ENCODE measurements at regions not wholly inside any gene's neighbourhood (a gene's known extent, or its start where the extent isn't known, plus 50 kb on each side); places are given as distances from the start of the nearest gene placed in this dataset.

DNA sequence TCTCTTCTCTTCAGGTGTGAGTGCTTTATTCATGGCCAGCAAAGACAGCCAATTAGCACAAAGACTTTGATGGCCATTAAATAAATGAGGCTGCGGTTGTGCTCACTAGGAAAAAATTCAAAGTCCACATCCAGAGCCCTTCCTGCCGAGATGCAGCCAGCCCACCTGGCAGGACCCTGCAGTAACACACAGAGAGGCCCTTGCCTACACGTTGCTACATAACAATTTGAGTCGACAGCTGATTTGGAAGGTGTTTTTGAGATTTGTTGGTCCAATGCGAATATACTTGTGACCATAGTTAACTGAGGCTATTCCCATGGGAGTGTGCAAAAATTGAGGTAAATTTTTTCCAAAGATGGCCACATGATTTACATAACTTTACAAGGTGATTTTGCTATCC lies 605.4 kb upstream of the HTR1E start:
- Mint-ChIP-seq H3K4me1 (peaks cover 8 to 13% of the 10 kb centered on the region in 2 experiments), H3K9me3 (no peaks in the 10 kb centered on the region; a peak in 1 of 5 replicates), H3K4me3 (no peak overlapping the region), H3K27ac (peak overlapping the region in 1 of 3 experiments; percentile 7; a peak in 4 of 7 replicates), H3K27me3 (ENCODE audit: low read depth) (no peaks in the 10 kb centered on the region), H3K36me3 (ENCODE audit: insufficient read depth in 1 of 3, low read depth in 3 of 3) (no peaks in the 10 kb centered on the region)
- no peaks in the 10 kb centered on the region for H3K23me2 ChIP-seq (ENCODE audit: insufficient read length, low read depth, low read length, poor library complexity, severe bottlenecking)
- no peak overlapping the region for H3K27ac ChIP-seq (ENCODE audit: insufficient read length, low read depth, low read length)
- no peak overlapping the region for H3K4ac ChIP-seq (ENCODE audit: low read depth, low read length)
- WGBS (ENCODE audit: extremely low coverage, insufficient read length, low lambda C conversion rate), result no CpG with 5 or more reads among the region's 5 CpGs
- no peak overlapping the region for H2BK5ac ChIP-seq (ENCODE audit: insufficient read length, low read length)
- H4K20me1 ChIP-seq (ENCODE audit: control insufficient read depth, insufficient read depth, insufficient read length), result no peaks in the 10 kb centered on the region
- H3K18ac ChIP-seq (ENCODE audit: insufficient read length, low read depth, low read length), result no peak overlapping the region
- no peak overlapping the region for H2BK12ac ChIP-seq (ENCODE audit: insufficient read length, low read depth, low read length)
- DNase-seq, result no peak
- no peak overlapping the region for H3K4me2 ChIP-seq (ENCODE audit: insufficient read depth, insufficient read length, low read length)
- H3T11ph ChIP-seq (ENCODE audit: low read length), result no peak overlapping the region
- no peak overlapping the region for H4K8ac ChIP-seq (replicated peaks; ENCODE audit: insufficient read length, low read depth, low read length)
- TF ChIP-seq, protein P1, sequence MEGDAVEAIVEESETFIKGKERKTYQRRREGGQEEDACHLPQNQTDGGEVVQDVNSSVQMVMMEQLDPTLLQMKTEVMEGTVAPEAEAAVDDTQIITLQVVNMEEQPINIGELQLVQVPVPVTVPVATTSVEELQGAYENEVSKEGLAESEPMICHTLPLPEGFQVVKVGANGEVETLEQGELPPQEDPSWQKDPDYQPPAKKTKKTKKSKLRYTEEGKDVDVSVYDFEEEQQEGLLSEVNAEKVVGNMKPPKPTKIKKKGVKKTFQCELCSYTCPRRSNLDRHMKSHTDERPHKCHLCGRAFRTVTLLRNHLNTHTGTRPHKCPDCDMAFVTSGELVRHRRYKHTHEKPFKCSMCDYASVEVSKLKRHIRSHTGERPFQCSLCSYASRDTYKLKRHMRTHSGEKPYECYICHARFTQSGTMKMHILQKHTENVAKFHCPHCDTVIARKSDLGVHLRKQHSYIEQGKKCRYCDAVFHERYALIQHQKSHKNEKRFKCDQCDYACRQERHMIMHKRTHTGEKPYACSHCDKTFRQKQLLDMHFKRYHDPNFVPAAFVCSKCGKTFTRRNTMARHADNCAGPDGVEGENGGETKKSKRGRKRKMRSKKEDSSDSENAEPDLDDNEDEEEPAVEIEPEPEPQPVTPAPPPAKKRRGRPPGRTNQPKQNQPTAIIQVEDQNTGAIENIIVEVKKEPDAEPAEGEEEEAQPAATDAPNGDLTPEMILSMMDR (conservative IDR thresholded peaks at IDR 0.05), result no peak
- no peaks in the 10 kb centered on the region for H3K27me3 ChIP-seq (ENCODE audit: insufficient read depth, low read length)
- H2BK20ac ChIP-seq (ENCODE audit: low read depth, low read length, poor library complexity, severe bottlenecking), result no peak overlapping the region
- H3K79me1 ChIP-seq (ENCODE audit: insufficient read depth, low read depth, low read length, poor library complexity, severe bottlenecking), result no peaks in the 10 kb centered on the region
- H2BK15ac ChIP-seq (ENCODE audit: low read depth, low read length), result no peak overlapping the region
- H3K14ac ChIP-seq (ENCODE audit: insufficient read depth, low read length), result no peak overlapping the region
- H3K9ac ChIP-seq (ENCODE audit: extremely low read depth, insufficient read length, low read length), result no peak overlapping the region
- H4K91ac ChIP-seq (ENCODE audit: insufficient read length, low read depth, low read length), result no peak overlapping the region
- no peak overlapping the region for H3K23ac ChIP-seq (ENCODE audit: insufficient read length, low read depth, low read length)
- H2AFZ ChIP-seq (ENCODE audit: low read length), result no peak overlapping the region
- H3K79me2 ChIP-seq (ENCODE audit: insufficient read depth, low read length), result no peaks in the 10 kb centered on the region
- no peaks in the 10 kb centered on the region for H3K9me3 ChIP-seq (ENCODE audit: control insufficient read depth, low read depth, low read length)
- no peak overlapping the region for H4K5ac ChIP-seq (ENCODE audit: insufficient read length, low read depth, low read length)
- H2BK120ac ChIP-seq (ENCODE audit: low read depth, low read length, poor library complexity, severe bottlenecking), result no peak overlapping the region
- no peak overlapping the region for H2AK5ac ChIP-seq (ENCODE audit: insufficient read length, low read length)
- H3K56ac ChIP-seq (ENCODE audit: insufficient read length, low read depth, low read length), result no peak overlapping the region
- no peaks in the 10 kb centered on the region for H3K4me1 ChIP-seq (ENCODE audit: insufficient read depth, low read length)
